ENCODE measurements at regions not wholly inside any gene's neighbourhood (a gene's known extent, or its start where the extent isn't known, plus 50 kb on each side); places are given as distances from the start of the nearest gene placed in this dataset.
"Not testable (repeated sequence)": the region's sequence is repeated elsewhere in the genome, so short reads cannot be mapped to it uniquely, and the experiment has no call there.

- WGBS, 5 donors = 43 to 65% (median 60%) methylated on average over 2 of the region's 2 CpGs
- Histone ChIP-seq H3K4me3 (no peak overlapping the region), H3K27me3 (replicated peaks in 1 of 7) (no peaks in the 10 kb centered on the region), H3K9me3 (peaks cover 0 to 26% (median 19%) of the 10 kb centered on the region in 8 donors), H3K27ac (no peak overlapping the region), H3K4me1 (no peaks in the 10 kb centered on the region), H3K36me3 (no peaks in the 10 kb centered on the region)
- no peak for DNase-seq
- intact Hi-C loops (cut with DNase I; ENCODE audit: low total_unique reads) = no loop called here
- no peak for TF ChIP-seq POLR2A (IDR thresholded peaks at IDR 0.05)
- TF ChIP-seq, protein P1, sequence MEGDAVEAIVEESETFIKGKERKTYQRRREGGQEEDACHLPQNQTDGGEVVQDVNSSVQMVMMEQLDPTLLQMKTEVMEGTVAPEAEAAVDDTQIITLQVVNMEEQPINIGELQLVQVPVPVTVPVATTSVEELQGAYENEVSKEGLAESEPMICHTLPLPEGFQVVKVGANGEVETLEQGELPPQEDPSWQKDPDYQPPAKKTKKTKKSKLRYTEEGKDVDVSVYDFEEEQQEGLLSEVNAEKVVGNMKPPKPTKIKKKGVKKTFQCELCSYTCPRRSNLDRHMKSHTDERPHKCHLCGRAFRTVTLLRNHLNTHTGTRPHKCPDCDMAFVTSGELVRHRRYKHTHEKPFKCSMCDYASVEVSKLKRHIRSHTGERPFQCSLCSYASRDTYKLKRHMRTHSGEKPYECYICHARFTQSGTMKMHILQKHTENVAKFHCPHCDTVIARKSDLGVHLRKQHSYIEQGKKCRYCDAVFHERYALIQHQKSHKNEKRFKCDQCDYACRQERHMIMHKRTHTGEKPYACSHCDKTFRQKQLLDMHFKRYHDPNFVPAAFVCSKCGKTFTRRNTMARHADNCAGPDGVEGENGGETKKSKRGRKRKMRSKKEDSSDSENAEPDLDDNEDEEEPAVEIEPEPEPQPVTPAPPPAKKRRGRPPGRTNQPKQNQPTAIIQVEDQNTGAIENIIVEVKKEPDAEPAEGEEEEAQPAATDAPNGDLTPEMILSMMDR (IDR thresholded peaks at IDR 0.05 in 8 of 11, conservative IDR thresholded peaks at IDR 0.05 in 3 of 11) = no peak
- no peak for TF ChIP-seq POLR2AphosphoS5 (IDR thresholded peaks at IDR 0.05)
Observed at GRCh38 chr4:132691668-132692067, 457.4 kb upstream of the PCDH10 start.

DNA sequence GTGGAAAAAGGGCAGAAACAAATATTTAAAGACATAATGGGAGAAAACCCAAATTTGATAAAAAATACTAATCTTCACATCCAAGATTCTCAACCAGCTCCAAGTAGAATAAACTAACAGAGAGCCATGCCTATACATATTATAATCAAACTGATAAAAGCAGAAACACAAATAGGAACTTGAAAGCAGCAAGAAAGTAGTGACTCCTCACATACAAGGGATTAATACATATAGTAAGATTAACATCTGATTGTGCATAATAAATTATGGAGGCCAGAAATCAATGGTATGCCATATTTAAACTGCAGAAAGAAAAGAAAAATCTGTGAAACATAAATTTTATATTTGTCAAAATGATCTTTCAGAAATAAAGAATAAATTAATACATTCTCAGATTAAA, 454.3 kb upstream of the PCDH10 start:
- Histone ChIP-seq H3K27me3 (replicated peaks in 1 of 7) (no peaks in the 10 kb centered on the region), H3K36me3 (no peaks in the 10 kb centered on the region), H3K4me3 (no peak overlapping the region), H3K9me3 (peaks cover 0 to 35% (median 21%) of the 10 kb centered on the region in 8 donors), H3K27ac (no peak overlapping the region), H3K4me1 (no peaks in the 10 kb centered on the region)
- no peak for DNase-seq
- intact Hi-C loops (cut with DNase I; ENCODE audit: low total_unique reads) = no loop called here
- TF ChIP-seq POLR2A (IDR thresholded peaks at IDR 0.05) = no peak
- TF ChIP-seq, protein P1 (IDR thresholded peaks at IDR 0.05 in 8 of 11, conservative IDR thresholded peaks at IDR 0.05 in 3 of 11) = no peak
- TF ChIP-seq POLR2AphosphoS5 (IDR thresholded peaks at IDR 0.05) = no peak

- 64 to 97% (median 80%) methylated on average over 4 of the region's 4 CpGs for WGBS, 5 donors
- H3K27ac ChIP-seq; H3K27me3 ChIP-seq (replicated peaks in 1 of 7); intact Hi-C loops (cut with DNase I; ENCODE audit: low total_unique reads); H3K4me1 ChIP-seq; DNase-seq; H3K36me3 ChIP-seq; H3K4me3 ChIP-seq: not testable (repeated sequence)
- peaks cover 0 to 35% (median 21%) of the 10 kb centered on the region in 8 donors for H3K9me3 ChIP-seq
Observed at GRCh38 chr4:132697505-132697904, 451.6 kb upstream of the PCDH10 start.

DNA sequence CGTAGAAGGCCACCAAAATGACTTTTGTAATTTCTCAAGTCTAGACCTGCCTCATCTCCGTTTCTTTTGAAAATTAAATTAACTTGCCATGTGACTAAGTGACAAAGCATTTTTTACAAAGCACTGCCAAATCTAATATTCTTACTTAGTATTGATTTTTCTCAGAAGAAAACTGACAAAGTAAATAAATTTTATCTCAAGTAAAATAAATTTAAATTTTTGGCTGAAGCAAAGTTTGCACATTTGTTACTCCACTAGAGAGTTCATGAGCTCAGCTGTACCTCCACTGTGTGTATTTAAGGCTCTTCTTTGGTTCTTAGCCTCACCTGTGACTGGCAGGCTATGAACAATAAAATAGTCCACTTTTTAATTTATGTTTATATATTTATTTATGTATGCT, 441.1 kb upstream of the PCDH10 start:
- WGBS, 5 donors = 77 to 93% (median 84%) methylated on average over 2 of the region's 2 CpGs
- Histone ChIP-seq H3K27ac (no peak overlapping the region), H3K9me3 (peaks cover 0 to 9% (median 0%) of the 10 kb centered on the region in 8 donors), H3K4me3 (no peak overlapping the region), H3K4me1 (no peaks in the 10 kb centered on the region), H3K27me3 (replicated peaks in 1 of 7) (no peaks in the 10 kb centered on the region), H3K36me3 (no peaks in the 10 kb centered on the region)
- intact Hi-C loops (cut with DNase I; ENCODE audit: low total_unique reads) = no loop called here
- TF ChIP-seq POLR2AphosphoS5 (IDR thresholded peaks at IDR 0.05) = no peak
- TF ChIP-seq, protein P1 (IDR thresholded peaks at IDR 0.05 in 8 of 11, conservative IDR thresholded peaks at IDR 0.05 in 3 of 11) = no peak
- TF ChIP-seq POLR2A (IDR thresholded peaks at IDR 0.05) = no peak
- no peak for DNase-seq

GRCh38 chr4:132709056-132709455, 440.0 kb upstream of the PCDH10 start:
- peaks cover 0 to 9% (median 0%) of the 10 kb centered on the region in 8 donors for H3K9me3 ChIP-seq
- intact Hi-C loops (cut with DNase I; ENCODE audit: low total_unique reads) = no loop called here
- no peaks in the 10 kb centered on the region for H3K27me3 ChIP-seq (replicated peaks in 1 of 7)
- DNase-seq = no peak
- H3K4me1 ChIP-seq = no peaks in the 10 kb centered on the region
- no peaks in the 10 kb centered on the region for H3K36me3 ChIP-seq
- H3K4me3 ChIP-seq = no peak overlapping the region
- TF ChIP-seq POLR2A (IDR thresholded peaks at IDR 0.05) = no peak
- no peak for TF ChIP-seq POLR2AphosphoS5 (IDR thresholded peaks at IDR 0.05)
- TF ChIP-seq, protein P1 (IDR thresholded peaks at IDR 0.05 in 8 of 11, conservative IDR thresholded peaks at IDR 0.05 in 3 of 11) = no peak
- no peak overlapping the region for H3K27ac ChIP-seq
- WGBS, 5 donors = 39 to 55% (median 51%) methylated on average over 1 of the region's 1 CpG

Measured in spleen (tissue), 11 donors.